ENCODE measurements at regions not wholly inside any gene's neighbourhood (a gene's known extent, or its start where the extent isn't known, plus 50 kb on each side); places are given as distances from the start of the nearest gene placed in this dataset.
A peak's percentile ranks its signal among the peaks of the same experiment; 100 is the strongest.

GRCh38 chr10:121183236-121183635, 332.1 kb downstream of the WDR11 start:
- peak; percentile 42 for DNase-seq (ENCODE audit: low spot score)

- DNase-seq (ENCODE audit: low spot score) = no peak
Observed at GRCh38 chr10:121183707-121184106, 332.5 kb downstream of the WDR11 start.

GRCh38 chr10:121185816-121186455, 334.8 kb downstream of the WDR11 start:
- DNase-seq (ENCODE audit: low spot score) = peak; percentile 64

GRCh38 chr10:121187391-121187790, 336.2 kb downstream of the WDR11 start:
- no peak for DNase-seq (ENCODE audit: low spot score)

- DNase-seq (ENCODE audit: low spot score) = peak; percentile 70
Observed at GRCh38 chr10:121188005-121188404, 336.8 kb downstream of the WDR11 start.

- no peak for DNase-seq (ENCODE audit: low spot score)
Observed at GRCh38 chr10:121189066-121189465, 337.9 kb downstream of the WDR11 start.

- no peak for DNase-seq (ENCODE audit: low spot score)
Observed at GRCh38 chr10:121194696-121195523, 343.7 kb downstream of the WDR11 start.

- DNase-seq (ENCODE audit: low spot score) = no peak
Observed at GRCh38 chr10:121195524-121195910, 344.4 kb downstream of the WDR11 start.

- DNase-seq (ENCODE audit: low spot score) = no peak
Observed at GRCh38 chr10:121199081-121199480, 347.9 kb downstream of the WDR11 start.

- no peak for DNase-seq (ENCODE audit: low spot score)
Observed at GRCh38 chr10:121205625-121206024, 354.5 kb downstream of the WDR11 start.

- no peak for DNase-seq (ENCODE audit: low spot score)
Observed at GRCh38 chr10:121211446-121211845, 360.3 kb downstream of the WDR11 start.

- no peak for DNase-seq (ENCODE audit: low spot score)
Observed at GRCh38 chr10:121213437-121213836, 362.3 kb downstream of the WDR11 start.

- DNase-seq (ENCODE audit: low spot score) = no peak
Observed at GRCh38 chr10:121216295-121216694, 365.1 kb downstream of the WDR11 start.

- peak; percentile 91 for DNase-seq (ENCODE audit: low spot score)
Observed at GRCh38 chr10:121216721-121217181, 365.6 kb downstream of the WDR11 start.

GRCh38 chr10:121217331-121217730, 366.2 kb downstream of the WDR11 start:
- DNase-seq (ENCODE audit: low spot score) = no peak

- DNase-seq (ENCODE audit: low spot score) = no peak
Observed at GRCh38 chr10:121221072-121221471, 369.9 kb downstream of the WDR11 start.

GRCh38 chr10:121221991-121222390, 370.8 kb downstream of the WDR11 start:
- DNase-seq (ENCODE audit: low spot score) = no peak

- no peak for DNase-seq (ENCODE audit: low spot score)
Observed at GRCh38 chr10:121222842-121223241, 371.7 kb downstream of the WDR11 start.

- no peak for DNase-seq (ENCODE audit: low spot score)
Observed at GRCh38 chr10:121231079-121231478, 367.2 kb downstream of the FGFR2 start.

GRCh38 chr10:121232494-121232893, 365.8 kb downstream of the FGFR2 start:
- DNase-seq (ENCODE audit: low spot score) = no peak

GRCh38 chr10:121235692-121236091, 362.6 kb downstream of the FGFR2 start:
- no peak for DNase-seq (ENCODE audit: low spot score)

- no peak for DNase-seq (ENCODE audit: low spot score)
Observed at GRCh38 chr10:121236621-121237020, 361.6 kb downstream of the FGFR2 start.

- DNase-seq (ENCODE audit: low spot score) = no peak
Observed at GRCh38 chr10:121237718-121238117, 360.5 kb downstream of the FGFR2 start.
